COLO668 (cell line): ENCODE measurements at regions not wholly inside any gene's neighbourhood (a gene's known extent, or its start where the extent isn't known, plus 50 kb on each side); places are given as distances from the start of the nearest gene placed in this dataset.

Experiments
- DNase-seq: peaks from one replicate; lab custom pipeline; 2025; ENCODE audit not compliant: unreplicated experiment; lab: John Stamatoyannopoulos, UW

DNA sequence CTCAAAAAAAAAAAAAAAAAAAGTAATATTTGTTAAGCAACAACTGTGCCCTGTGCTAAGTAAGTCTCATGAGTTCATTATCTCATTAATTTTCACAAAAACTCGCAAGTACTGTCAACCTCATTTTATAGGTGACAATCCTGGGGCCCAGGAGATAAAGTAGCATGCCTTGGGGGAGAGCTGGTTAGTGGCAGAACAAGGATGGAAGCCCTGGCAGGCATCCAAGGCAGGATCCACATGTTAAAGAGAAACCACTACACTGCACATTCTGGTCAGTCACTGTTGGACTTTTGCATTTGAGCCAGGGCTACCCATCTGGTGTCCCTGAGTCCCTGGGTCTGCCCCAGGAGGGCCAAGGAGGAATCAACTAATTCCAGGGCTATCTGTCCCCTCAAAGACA lies 54.6 kb downstream of the ZFP36L2 start:
- peak; percentile 53 for DNase-seq

- no peak for DNase-seq
Measured at GRCh38 chr2:43170405-43171105, 55.9 kb downstream of the ZFP36L2 start.

- DNase-seq = peak; percentile 40
Measured at GRCh38 chr2:43169987-43170386, 56.4 kb downstream of the ZFP36L2 start.

DNA sequence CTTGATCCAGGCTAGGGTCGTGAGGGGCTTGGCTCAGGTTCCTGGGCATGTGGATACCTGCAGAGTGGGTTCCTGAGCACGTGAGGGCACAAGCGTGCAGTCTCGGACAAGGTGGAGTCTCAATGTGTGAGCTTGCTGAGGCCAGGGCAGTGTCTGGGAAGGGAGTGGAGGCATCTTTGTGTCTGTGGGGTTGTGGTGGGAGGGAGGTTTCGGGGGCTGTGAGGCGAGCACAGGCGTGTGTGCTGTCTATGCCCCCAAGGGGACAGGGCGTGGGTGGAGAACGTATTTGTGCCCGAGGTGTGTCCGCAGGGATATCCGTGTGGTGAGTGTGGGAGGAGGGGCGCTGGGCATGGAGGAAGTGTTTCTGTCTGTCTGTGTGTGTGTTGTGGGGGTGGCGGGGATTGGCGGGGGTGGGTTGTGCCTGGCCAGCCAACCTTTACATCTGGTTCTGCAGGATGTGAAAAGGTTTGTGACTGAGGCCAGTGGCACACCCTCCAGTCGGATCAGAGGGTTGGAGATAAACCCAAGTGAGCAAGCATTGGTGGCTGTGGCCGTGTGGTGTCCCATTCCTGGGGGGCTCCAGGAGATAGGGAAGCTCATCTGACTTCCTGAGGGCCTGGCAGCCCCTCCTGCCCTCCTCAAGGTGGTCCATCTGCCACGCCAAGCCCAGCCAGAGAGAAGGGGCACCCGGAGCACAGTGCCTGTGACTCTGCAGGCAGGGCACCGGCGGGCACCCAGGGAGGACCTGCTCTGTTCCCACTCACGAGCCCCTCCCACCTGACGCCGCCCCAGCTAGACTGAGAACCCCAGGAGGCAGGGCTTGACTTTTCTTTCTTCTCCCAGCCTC lies 57.1 kb downstream of the ZFP36L2 start:
- DNase-seq = peak; percentile 27

DNA sequence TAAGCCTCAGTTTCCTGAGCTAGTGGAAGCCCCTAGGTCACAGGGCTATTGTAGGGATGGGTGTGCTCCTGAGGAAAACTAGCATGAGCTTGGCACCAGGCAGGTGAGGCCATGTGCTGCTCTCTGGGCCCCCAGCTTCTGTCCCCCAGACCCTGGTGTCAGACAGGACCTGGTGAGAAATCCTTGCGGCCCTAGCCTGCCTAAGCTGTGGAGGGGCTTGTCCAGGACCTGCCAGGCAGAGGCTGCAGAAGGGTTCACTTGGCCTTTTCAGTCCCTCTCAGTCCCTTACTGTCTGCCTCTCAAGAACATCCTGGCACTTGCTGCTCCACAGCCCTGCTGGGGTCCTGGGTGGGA lies 58.4 kb downstream of the ZFP36L2 start:
- no peak for DNase-seq

- no peak for DNase-seq
Measured at GRCh38 chr2:43165378-43166069, 60.9 kb downstream of the ZFP36L2 start.

GRCh38 chr2:43164686-43165085 lies 61.7 kb downstream of the ZFP36L2 start:
- DNase-seq = no peak

- DNase-seq = no peak
Measured at GRCh38 chr2:43163584-43164270, 62.7 kb downstream of the ZFP36L2 start.

DNA sequence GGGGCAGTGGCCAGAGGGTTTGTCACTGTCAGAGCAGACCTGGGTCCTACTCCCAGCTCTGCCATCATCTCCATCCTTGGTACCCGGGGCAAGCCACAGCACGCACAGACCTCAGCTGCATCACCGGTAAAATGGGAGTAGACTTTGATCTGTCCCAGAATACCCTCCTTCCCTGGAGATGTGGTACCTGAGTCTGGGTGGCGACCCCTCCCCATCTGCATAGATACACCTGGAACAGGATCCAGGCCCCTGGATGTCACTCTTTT lies 64.0 kb downstream of the ZFP36L2 start:
- DNase-seq = no peak

DNA sequence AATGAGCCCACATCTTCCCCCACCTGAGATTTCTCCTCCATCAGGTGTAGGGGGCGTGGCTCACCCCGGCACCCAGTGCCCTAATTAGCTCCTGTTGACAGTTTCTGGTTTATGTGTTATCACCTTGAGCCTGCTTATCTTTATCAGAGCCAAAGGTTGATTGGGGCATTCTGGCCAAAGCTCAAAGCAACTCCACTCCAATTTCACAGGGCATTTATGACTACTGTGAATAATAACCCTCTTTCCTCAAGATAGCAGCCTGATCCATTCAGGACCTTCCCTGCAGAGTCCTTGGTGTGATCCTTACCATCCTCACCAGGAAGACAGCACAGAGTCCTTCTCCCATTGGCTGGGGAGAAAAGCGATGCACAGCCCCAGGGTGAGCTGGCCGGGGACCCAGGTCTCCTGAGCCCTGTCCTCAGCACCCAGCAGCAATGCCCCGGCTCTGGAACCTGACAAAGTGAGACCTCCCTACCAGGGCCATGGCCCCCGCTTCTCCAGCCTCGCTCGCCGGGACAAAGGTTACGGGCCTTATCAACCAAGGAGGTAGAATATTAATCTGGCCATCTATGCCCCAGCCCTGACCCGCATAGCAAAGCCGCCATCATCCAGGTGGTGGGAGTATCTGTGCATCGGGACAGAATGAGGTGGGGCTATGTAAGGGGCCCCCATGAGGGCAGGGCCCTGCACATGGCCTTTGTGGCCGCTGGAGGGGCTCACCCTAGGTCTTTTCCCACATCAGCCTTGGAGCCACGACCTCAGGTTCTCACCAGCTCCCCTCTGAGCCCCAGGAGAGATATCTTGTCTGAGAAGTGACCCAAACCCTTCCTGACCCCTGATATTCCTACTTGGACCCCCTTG lies 64.5 kb downstream of the ZFP36L2 start:
- no peak for DNase-seq

DNA sequence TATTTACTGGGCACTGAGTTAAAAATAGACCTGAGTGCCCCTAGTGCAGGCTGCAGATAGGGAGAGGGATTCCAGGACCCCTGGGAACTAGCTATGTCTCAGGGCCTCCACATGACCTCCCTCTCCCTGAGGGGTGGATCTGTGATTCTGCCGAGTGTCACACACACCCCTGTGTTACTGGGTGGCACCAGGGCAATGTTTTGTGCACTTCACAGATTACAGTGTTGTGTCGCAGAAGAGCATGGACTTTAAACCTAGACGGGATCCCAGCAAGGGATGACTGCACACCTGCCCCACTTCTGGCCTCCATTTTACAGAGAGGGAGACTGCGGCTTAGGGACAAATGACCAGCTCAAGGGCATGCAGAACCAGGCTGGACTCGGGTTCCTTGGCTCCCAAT lies 65.6 kb downstream of the ZFP36L2 start:
- DNase-seq = no peak

- no peak for DNase-seq
Measured at GRCh38 chr2:43159797-43160196, 66.6 kb downstream of the ZFP36L2 start.

GRCh38 chr2:43158259-43158880 lies 68.0 kb downstream of the ZFP36L2 start:
- DNase-seq = peak; percentile 18

DNA sequence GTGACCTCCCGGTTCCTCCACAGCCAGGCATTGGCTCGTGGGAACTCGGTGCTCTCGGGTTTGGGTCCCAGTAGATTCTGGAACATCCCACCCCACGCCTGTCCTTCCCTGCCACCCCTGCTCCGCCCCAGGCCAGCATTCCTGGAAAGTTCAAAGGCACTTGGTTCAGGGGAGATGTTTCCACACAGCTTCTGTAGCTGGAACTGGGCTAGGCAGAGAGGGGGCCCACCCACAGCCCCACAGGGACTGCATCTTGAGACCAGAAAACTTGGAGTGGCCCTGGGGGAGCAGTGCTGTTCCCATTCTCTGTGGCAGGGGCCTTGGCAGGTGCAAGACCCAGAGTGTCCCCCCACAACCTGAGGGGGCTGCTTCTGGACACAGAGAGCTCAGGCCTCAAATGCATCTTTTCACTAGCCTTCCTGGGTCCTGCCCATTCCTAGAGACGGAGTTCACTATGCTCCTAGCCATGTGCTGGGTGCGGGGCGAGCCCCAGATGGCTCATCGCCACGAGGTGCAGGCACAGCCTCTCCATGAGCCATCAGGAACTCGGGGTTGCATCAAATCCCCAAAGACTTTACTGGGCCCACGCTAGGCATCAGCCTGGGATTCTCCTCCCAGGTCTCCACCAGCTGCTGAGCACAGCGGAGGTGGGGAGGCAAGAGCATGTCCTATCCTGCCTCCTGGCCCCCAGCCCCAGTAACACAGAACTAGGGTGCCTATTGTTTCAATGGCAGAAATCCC lies 68.7 kb downstream of the ZFP36L2 start:
- no peak for DNase-seq

DNA sequence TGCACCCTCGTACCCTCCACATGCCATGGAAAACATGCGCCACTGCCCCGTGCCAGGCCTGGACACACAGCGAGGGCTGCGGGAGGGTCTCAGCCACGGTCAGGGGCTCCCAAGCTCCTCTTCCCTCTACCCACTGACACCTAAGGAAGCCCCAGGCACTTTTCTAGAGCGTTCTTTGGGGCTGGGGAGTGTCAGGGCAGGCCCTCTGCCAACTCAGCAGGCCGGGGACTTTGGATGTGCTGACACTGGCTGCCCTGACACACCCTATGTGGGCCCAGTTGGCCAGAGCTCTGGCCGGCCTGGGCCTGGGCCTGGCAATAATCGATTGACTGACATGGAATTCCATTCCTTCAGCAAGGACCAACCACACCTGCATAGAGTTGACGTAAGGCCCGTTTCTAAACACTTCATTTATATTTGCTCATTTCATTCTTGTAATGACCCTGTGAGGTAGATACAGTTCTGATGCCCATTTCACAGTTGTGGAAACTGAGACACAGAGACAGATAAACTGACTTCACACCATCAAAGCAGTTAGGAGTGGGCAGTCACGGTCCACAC lies 70.5 kb downstream of the ZFP36L2 start:
- DNase-seq = no peak

GRCh38 chr2:43154685-43155084 lies 71.7 kb downstream of the ZFP36L2 start:
- DNase-seq = peak; percentile 16

DNA sequence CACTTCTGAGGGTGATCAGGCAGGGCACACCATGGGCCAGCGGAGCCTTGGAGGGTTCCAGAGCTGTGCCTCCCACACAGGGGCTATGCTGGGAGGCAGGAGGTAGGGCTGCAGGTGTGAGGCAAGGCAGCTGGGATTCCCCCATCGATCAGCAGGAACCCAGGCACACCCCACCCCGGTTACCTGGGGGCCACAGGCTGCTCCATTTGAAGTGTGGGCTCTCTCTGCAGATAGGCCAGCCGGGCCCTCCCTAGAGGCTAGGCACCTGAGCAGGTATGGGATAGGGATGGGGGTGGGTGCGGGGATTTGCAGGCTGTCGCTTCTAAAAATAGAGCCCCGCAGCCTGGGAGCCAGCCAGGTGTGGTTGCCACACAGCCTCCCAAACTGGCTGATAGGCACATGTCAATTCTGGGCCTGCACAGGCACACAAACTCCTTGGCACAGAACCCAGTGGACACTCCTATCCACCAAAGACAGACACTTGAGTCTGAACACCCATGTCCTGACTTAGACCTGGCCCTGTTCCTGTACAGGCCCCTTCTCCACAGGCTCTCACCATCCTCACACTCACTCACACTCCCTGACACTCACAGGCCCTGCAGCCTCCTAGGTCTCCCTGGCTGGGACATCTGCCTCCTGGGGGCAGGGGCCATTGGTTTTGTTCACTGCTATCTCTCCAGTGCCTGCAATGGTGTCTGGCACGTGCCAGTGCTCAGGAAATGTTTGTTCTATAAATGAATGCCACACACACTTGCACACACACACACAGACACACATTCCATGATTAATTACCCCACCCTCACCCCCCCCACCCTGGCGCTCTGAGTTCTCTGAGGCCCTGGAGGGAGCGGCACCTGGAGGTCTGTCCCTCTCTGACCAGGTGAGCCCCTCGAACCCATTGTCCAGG lies 73.4 kb downstream of the ZFP36L2 start:
- peak; percentile 41 for DNase-seq

GRCh38 chr2:43152186-43152585 lies 74.2 kb downstream of the ZFP36L2 start:
- DNase-seq = peak; percentile 15
